Activated CD4-positive, CD25-positive, alpha-beta regulatory T cell (primary cell): ENCODE measurements at regions not wholly inside any gene's neighbourhood (a gene's known extent, or its start where the extent isn't known, plus 50 kb on each side); places are given as distances from the start of the nearest gene placed in this dataset.
"Not testable (repeated sequence)": the region's sequence is repeated elsewhere in the genome, so short reads cannot be mapped to it uniquely, and the experiment has no call there.

Experiments
- DNase-seq, 4 experiments: peaks; one replicate each; lab custom pipeline; 2025; lab: John Stamatoyannopoulos, UW

DNA sequence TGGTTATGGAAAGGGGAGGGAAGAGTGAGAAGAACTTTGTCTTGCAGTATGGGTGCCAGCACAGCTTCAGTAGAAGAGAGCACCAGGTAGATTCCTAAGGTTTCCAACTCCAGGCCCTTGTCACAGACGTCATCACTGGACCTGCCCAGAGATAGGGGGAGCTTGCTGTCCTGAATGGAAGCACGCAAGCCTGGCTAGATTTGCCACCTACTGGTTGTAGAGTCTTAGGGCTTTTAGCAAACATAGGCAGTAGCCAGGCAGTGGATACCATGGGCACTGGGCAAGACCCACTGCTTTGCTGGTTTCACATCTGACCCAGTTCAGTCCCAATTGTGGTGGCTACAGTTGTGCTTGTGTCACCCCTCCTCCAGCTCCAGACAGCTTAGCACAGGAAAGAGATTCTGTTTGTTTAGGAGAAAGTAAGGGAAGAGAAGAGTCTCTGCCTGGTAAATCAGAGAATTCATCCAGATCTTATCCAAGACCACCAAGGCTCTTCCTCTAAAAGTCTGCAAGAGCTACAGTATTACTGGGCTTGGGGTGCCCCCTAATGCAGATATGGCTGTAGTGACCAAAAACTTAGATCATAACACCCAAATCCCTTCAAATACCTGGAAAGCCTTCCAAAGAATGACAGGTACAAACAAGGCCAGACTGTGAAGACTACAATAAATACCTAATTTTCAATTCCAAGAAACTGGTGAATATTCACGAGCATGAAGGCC lies 158.9 kb downstream of the HINT1 start:
- no peak for DNase-seq

GRCh38 chr5:131001507-131001906 lies 163.5 kb downstream of the HINT1 start:
- DNase-seq = no peak

DNA sequence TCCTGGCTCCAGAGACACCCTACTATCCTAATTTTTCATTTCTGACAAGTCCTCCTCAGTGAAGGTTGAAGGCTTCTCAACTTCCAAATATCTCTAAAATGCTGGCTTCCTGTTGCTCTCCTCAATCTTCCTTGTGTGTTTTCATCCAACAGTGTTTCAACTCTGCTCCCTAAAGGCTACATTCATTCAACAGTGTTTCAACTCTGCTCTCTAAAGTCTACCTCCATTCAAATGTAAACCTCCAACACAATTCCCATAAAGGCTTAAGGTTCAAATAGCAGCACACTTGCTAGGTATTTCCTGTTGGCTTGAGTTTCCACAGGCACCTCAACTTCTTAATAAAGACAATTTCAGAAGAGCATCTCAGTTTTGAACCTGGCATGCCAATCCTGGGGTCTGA lies 164.8 kb downstream of the HINT1 start:
- DNase-seq = no peak

- not testable (repeated sequence) for DNase-seq
These were observed 168.3 kb downstream of the HINT1 start for GRCh38 chr5:130996720-130997119.

- DNase-seq = no peak
These were observed 169.2 kb downstream of the HINT1 start for GRCh38 chr5:130995851-130996250.

DNA sequence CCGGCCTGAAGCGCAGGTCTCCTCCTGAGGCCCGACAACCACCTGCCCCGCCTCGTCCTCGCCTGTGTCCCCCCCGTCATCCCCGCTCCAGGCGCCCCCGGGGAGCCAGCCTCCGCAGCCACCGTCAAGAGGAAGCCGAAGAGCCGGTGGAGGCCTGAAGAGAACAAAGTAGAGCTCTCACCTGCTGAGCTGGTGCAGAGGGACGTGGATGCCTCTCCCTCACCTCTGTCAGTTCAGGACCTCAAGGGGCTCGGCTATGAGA lies 169.9 kb downstream of the HINT1 start:
- no peak for DNase-seq

DNA sequence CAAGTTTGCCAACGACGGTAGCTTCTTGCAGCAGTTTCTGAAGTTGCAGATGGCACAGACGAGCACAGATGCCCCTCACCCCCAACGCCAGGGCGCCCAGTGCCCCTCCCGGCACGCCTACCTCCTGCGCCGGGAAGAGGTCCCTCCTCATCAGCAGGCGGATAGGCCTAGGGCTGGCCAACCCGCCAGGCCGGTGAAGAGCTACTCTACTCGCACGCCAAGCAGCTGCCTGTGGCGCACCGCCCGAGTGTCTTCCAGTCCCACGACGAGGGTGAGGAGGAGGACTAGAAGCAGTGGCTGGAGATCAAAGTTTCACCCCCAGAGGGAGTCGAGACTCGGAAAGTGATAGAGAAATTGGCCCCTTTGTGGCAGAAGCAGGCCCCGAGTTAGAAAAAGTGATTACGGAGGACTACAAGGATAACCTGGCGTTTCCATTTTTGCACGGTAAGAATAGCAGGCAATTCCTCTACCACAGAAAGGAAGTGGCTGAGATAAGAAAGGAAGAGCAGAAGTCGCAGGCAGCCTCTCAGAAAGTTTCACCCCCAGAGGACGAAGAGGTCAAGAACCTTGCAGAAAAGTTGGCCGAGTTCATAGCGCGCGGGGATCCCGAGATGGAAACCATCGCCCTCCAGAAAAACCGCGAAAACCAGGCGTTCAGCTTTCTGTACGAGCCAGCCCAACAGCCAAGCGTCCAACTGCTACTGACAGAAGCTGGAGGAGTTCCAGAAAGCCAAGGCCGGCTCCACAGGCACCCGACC lies 170.4 kb downstream of the HINT1 start:
- DNase-seq = no peak

DNA sequence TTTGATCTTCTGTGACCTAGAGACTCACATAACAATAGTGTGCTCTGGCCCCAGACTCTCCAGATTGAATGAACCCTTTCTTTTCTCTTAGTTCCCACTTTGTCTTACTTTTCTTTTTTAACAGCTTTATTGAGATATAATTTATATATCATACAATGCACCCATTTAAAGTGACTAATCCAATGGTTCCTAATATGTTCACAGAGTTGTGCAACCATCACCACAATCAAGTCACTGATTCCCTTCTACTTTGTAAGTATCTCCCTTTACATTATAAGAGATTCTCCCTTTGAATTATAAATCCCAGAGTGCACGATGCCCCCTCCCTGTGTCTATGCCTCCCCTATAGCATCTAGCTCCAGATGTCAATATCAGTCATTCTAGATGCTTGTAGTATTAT lies 172.4 kb downstream of the HINT1 start:
- DNase-seq = no peak

DNA sequence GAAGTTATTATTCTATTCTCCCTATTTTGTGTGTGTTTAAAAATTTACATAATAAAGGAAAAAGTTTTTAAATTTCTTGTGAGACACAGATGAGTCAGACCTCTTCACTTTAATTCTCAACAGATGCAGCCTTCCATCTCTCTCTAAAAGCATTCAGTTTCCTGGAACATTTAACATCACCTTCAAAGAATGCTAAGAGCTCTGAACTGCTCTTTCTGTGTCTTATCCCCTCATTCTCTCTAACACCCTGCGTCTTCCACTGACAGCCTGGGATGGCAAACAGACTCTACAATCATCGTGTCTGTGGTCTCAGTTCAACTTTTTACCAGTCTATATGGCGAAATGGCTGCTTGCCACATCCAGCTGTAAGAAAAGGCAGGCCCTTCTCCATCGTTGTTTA lies 173.0 kb downstream of the HINT1 start:
- DNase-seq = no peak

- no peak for DNase-seq
These were observed 179.3 kb downstream of the HINT1 start for GRCh38 chr5:130985776-130986175.

GRCh38 chr5:130981663-130982062 lies 183.4 kb downstream of the HINT1 start:
- DNase-seq = no peak

DNA sequence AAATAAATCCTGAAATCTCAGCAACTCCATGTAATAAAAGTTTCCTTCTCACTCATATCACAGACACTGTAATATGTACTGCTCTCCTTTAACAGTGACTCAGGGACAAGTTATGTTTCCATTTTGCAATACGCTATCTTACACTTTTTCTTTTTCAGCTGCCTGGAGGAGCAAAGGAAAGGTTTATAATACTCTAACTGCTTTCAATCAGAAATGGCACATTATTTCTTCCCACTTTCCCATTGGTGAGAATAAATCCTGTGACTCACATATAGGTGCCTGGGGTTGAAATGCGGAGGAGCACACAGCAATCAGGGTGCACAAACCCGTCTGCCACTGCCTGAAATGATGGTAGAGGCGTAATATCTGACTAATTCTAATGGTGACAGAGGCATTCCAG lies 186.6 kb downstream of the HINT1 start:
- no peak for DNase-seq

GRCh38 chr5:130976493-130976892 lies 188.6 kb downstream of the HINT1 start:
- no peak for DNase-seq

DNA sequence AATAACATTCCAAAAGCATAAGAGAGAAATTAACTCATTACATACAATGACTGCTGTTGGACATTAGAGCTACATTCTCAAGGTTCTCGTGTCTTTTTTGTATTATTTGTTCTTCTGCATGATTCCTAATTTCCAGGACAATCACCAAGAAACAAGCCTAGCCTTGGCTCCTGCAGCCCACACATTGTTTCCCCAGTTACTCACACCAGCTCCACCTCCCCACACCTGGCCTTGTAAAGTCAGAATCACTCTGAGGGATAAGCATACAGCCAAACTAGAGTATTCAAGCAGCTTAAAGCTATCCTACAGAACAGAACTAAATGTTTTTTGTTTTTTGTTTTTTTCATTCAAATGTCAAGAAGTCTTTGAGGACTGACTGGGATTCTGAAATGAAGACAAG lies 189.2 kb downstream of the HINT1 start:
- DNase-seq = no peak

- no peak for DNase-seq
These were observed 189.8 kb downstream of the HINT1 start for GRCh38 chr5:130975299-130975698.

- no peak for DNase-seq
These were observed 190.9 kb downstream of the HINT1 start for GRCh38 chr5:130974021-130974683.

DNA sequence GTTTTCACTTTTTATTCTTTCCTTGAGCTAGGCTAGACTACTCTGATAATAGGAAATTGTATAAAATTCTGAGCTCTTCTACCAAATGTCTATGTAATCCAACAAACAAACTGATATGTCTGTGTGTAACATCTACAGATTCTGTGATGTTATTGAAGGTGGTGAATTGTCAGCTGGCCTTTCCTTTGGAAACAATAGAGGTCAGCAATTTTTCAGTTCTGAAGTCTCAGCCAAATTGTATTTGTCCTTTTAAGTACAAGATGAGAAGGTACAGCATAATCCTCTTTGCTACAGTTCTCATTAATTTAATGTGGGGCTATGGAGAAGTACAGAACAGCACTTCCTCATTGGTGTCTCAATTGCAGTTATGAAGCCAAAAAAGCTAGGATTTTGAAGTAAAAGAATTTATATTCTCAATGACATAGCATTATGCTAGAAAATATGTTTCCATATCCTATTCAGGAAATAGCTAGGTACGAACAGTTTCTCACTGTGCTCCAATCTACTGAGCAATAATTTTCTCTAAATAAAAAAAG lies 198.0 kb downstream of the HINT1 start:
- no peak for DNase-seq

- DNase-seq = no peak
These were observed 199.1 kb downstream of the HINT1 start for GRCh38 chr5:130965920-130966319.

GRCh38 chr5:130965360-130965759 lies 199.7 kb downstream of the HINT1 start:
- DNase-seq = no peak

DNA sequence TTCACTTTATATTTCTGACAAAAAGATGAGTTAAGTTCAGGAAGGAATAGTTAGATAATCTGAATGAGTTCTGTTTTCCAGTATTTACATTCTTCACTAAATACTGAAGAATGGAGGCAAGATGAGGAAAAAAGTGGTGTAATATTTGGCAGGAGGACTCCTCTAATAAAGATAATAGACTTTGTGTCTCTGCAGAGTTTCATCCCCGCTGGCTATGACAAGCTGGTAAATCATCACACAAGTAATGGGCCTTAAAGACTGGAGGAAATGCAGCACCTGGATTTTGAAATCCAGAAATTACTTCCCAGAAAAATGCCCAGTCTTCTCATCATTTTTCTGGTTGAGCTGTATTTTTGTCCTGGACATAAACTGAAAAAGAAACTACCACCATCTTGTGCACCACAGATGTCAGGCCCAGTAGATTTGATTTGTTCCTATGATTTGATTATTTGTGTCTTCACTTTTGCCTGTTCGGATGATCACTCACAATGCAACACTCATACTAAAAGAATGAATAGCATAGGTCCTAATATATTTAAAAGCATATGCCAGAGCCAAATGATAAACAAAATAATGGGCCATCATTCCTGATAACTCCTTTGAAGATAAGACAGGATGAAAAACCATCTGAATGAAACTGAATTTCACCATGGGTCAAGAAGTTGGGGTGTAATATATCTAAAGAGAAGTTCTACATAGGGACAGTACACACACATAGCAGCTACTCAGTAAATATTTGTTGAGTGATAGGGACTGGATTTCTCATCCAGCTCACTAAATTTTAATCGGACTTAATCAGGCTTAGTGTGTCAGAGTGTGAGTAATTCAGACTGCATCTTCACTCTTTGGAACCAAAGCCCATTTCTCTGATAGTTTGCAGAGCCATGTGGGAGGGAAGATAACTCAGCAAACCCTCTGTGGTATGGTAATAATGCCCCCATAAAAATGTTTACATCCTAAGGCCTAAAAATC lies 200.5 kb downstream of the HINT1 start:
- DNase-seq = no peak

DNA sequence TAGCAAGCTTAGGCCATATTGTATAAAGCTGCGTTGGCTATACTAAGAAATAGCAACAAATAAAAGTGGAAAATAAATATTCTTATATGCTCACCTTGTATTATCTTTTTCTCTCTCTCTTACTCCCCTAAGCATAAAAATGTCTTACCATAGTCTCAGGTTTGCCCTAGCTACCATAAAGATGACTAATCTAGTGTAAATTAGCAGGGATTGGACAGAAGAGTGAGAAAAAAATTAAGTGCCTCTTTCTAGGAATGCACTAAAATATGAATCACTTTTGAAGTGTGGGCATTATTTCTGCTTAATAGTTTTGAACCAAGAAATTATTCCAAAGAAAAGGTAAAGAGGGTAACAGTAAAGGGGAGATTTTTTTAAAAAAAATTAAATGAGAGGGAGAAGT lies 201.3 kb downstream of the HINT1 start:
- DNase-seq = no peak

DNA sequence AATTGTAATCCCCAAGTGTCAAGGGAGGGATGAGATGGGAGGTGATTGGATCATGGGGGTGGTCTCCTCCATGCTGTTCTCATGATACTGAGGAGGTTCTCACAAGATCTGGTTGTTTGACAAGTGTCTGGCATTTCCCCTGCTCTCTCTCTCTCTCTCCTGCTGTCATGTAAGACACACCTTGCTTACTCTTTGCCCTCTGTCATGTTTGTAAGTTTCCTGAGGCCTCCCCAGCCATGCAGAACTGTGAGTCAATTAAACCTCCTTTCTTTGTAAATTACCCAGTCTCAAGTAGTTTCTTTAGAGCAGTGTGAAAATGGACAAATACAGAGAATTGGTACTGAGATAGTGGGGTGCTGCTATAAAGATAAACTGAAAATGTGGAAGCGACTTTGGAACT lies 207.9 kb downstream of the HINT1 start:
- DNase-seq = no peak
